GM12891 (cell line): ENCODE measurements at regions not wholly inside any gene's neighbourhood (a gene's known extent, or its start where the extent isn't known, plus 50 kb on each side); places are given as distances from the start of the nearest gene placed in this dataset.

Source experiments
- DNase-seq: peaks from one replicate; pipeline ENCODE4 v3.0.0; 2011; ENCODE audit warnings: low spot score; ENCODE audit not compliant: insufficient read length
- FAIRE-seq: peaks from 2 replicates; lab custom pipeline; 2011; peaks lifted over from hg19 to GRCh38; lab: Jason Lieb, UNC
- PAX5 ChIP-seq: IDR thresholded peaks from 2 replicates; pipeline ENCODE4 v1.6.1; 2011; ENCODE audit warnings: low read length, moderate library complexity, mild to moderate bottlenecking; ENCODE audit not compliant: insufficient read depth, severe bottlenecking
- POLR2A ChIP-seq: IDR thresholded peaks from 2 replicates; pipeline ENCODE4 v1.6.1; 2011; ENCODE audit warnings: low read depth, low read length, control low read depth
- POLR2AphosphoS5 ChIP-seq: IDR thresholded peaks from 2 replicates; pipeline ENCODE4 v1.6.1; 2011; ENCODE audit warnings: low read depth, low read length, control low read depth
- POU2F2 ChIP-seq: IDR thresholded peaks from 2 replicates; pipeline ENCODE4 v1.6.1; 2011; ENCODE audit warnings: low read depth, mild to moderate bottlenecking, control low read depth, low read length, moderate library complexity
- SPI1 ChIP-seq: IDR thresholded peaks from 2 replicates; pipeline ENCODE4 v1.6.1; 2011; ENCODE audit warnings: low read depth, low read length, control low read depth
- TAF1 ChIP-seq: IDR thresholded peaks from 2 replicates; pipeline ENCODE4 v1.6.1; 2011; ENCODE audit warnings: low read depth, low read length, control low read depth

DNA sequence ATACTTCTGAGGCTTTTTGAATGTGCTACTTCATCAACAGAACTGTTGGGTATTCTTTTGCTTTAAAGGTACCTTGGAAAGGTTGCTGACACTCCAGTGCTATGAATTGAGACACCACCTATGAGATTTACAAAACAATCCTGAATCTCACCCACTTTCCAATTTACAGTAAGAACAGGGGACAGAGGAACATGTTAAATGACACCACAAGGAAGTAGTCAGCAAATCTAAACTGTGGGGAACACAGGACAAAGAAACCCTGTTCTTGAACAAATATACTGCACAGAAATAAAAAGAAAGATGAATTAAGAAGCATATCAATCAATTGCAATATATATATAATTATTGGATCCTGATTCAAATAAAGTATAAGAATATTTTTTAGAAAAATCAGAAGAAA is 216.7 kb upstream of the ARID1B start:
- no peak for DNase-seq
- no peak for FAIRE-seq
- no peak for TF ChIP-seq POU2F2
- no peak for TF ChIP-seq POLR2AphosphoS5
- TF ChIP-seq PAX5 = no peak
- TF ChIP-seq POLR2A = no peak
- no peak for TF ChIP-seq TAF1
- no peak for TF ChIP-seq SPI1

GRCh38 chr6:156559162-156559690 is 218.0 kb upstream of the ARID1B start:
- TF ChIP-seq POLR2A (no peak), TAF1 (no peak), SPI1 (no peak), POLR2AphosphoS5 (no peak), PAX5 (no peak), POU2F2 (no peak)
- no peak for DNase-seq
- FAIRE-seq = no peak

DNA sequence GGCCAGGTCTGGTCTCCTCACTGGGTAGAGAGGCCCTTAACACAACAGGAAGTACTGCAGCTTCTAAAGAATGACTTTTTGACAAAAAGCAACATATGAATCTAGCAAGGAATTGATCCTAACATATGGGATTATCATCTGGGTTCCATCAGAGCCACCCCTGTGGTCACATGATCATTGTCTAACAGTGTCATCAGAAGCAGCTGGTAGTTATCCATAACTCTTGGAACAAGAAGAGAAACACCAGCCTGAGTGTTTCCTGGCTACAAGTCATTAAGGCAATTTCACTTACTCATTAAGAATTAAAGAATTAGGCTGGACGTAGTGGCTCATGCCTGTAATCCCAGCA is 219.3 kb upstream of the ARID1B start:
- TF ChIP-seq POU2F2 (no peak), SPI1 (no peak), TAF1 (no peak), POLR2AphosphoS5 (no peak)
- DNase-seq (no peak), FAIRE-seq (no peak)

DNA sequence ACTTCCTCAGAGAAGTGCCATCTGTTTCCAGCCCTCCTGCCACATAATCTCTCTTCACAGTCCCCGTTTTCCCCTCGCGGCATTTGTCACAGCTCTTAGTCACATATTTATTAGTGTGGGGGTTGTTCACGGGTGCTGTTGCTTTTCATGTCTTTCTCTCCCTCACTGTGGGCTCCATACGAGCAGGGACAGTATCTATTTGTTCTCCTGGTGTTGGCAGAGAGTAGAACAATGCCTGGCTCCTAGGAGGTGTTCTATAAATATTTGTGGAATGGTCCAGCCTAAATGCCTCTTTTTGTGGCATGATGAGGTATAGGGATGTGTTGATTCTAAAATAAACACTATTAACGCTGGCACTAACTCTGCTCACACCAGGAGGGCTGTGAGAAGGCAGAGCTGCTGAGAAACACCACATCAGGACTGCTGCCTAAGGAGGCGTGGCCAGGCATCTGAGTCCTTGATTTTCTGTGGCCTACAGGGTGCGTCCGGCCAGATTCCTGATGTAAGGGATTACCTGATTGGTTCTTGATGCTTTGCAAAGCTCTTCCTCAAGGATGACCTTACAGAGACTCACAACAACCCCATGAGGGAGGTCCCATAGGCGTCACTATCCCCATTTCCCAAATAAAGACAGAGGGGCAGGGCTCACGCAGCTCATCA is 219.8 kb upstream of the ARID1B start:
- DNase-seq = no peak

DNA sequence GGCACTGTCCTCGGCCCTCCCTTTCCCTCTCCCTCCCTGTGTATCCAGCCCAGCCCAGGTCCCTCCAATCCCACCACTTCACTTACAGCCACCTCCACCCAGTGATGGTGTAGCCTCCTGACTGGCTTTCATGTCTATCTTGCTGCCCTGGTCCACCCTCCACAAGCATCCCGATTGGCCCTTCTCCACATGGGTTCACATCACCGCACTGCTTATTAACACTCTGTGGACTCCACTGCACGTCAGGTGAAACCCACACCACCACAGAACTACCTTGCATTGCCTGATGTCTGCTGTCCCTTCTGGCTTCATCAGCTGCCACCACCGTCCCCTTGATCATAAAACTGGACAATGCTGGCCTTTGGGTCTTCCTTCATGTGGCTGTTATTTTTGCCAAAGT is 220.4 kb upstream of the ARID1B start:
- no peak for TF ChIP-seq POU2F2
- TF ChIP-seq TAF1 = no peak
- TF ChIP-seq POLR2A = no peak
- no peak for TF ChIP-seq POLR2AphosphoS5
- TF ChIP-seq PAX5 = no peak
- no peak for TF ChIP-seq SPI1
- FAIRE-seq = peak; percentile 65
- DNase-seq = no peak

More for the DNA sequence above, 219.8 kb upstream of the ARID1B start:
- TF ChIP-seq POLR2AphosphoS5 = no peak
- no peak for TF ChIP-seq TAF1
- TF ChIP-seq SPI1 = no peak
- no peak for TF ChIP-seq POU2F2
- no peak for FAIRE-seq

GRCh38 chr6:156555116-156555515 is 222.1 kb upstream of the ARID1B start:
- no peak for FAIRE-seq

GRCh38 chr6:156554160-156554559 is 223.0 kb upstream of the ARID1B start:
- no peak for TF ChIP-seq POU2F2
- no peak for TF ChIP-seq TAF1
- no peak for TF ChIP-seq SPI1
- TF ChIP-seq POLR2AphosphoS5 = no peak
- TF ChIP-seq POLR2A = no peak
- TF ChIP-seq PAX5 = no peak
- DNase-seq (no peak), FAIRE-seq (no peak)

More at GRCh38 chr6:156555116-156555515, 222.1 kb upstream of the ARID1B start:
- TF ChIP-seq TAF1 (no peak), SPI1 (no peak), POLR2AphosphoS5 (no peak), POU2F2 (no peak), PAX5 (no peak), POLR2A (no peak)
- no peak for DNase-seq

GRCh38 chr6:156552849-156553248 is 224.3 kb upstream of the ARID1B start:
- DNase-seq = no peak
- no peak for FAIRE-seq
- no peak for TF ChIP-seq POLR2A
- TF ChIP-seq PAX5 = no peak
- no peak for TF ChIP-seq POLR2AphosphoS5
- TF ChIP-seq SPI1 = no peak
- no peak for TF ChIP-seq TAF1
- no peak for TF ChIP-seq POU2F2

DNA sequence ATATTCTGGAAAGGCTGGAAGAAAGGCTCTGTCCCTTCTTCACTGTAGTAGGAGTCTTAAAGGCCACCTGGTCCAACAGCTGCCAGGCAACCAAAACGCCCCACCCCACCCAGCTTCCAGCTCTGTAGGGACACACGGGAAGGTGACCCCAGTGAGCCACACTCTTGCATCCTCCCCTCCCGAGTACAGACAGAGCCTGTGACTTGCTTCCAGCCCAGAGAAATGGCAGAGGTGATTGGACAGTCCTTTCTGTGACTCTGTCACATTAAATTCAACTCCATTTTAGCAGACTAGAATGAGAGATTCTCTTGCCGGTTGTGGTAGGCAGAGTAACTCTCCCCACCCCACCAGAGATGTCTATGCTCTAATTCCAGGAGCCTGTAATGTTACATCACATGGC is 226.2 kb upstream of the ARID1B start:
- DNase-seq (no peak), FAIRE-seq (no peak)
- TF ChIP-seq SPI1 = no peak
- TF ChIP-seq PAX5 = no peak
- TF ChIP-seq TAF1 = no peak
- TF ChIP-seq POLR2A = no peak
- TF ChIP-seq POLR2AphosphoS5 = no peak
- no peak for TF ChIP-seq POU2F2

DNA sequence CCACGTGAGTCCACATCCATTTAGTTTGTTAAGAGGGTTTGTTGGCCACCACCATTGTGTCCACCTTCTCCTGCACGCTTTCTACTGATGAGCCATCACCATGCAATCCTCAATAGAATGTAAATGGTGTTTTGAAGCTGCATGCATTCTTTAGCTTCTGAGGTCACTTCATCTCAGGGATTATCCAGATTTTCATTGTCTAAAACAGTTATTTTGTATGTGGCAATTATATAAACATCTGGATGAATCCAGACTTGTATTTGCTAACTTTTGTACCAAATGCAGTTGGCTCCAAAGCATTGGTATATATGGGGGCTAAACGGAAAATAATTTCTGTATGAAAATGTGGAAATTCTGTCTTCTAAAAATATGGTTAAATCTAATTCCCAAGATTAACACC is 231.2 kb upstream of the ARID1B start:
- DNase-seq (no peak), FAIRE-seq (no peak)
- TF ChIP-seq TAF1 (no peak), POLR2AphosphoS5 (no peak), PAX5 (no peak), POLR2A (no peak), SPI1 (no peak), POU2F2 (no peak)
